HG02938 (cell line): ENCODE measurements at regions not wholly inside any gene's neighbourhood (a gene's known extent, or its start where the extent isn't known, plus 50 kb on each side); places are given as distances from the start of the nearest gene placed in this dataset.

Experiments
- ATAC-seq: cut with Tn5 transposase; IDR thresholded peaks from one replicate; pipeline ENCODE4 v1.9.1; 2021; ENCODE audit warnings: mild to moderate bottlenecking, moderate library complexity; ENCODE audit not compliant: unreplicated experiment

- no peak for ATAC-seq
Measured at GRCh38 chr20:52921340-52921739, 50.8 kb upstream of the TSHZ2 start.

- no peak for ATAC-seq
Measured at GRCh38 chr20:52918311-52918710, 53.8 kb upstream of the TSHZ2 start.

- no peak for ATAC-seq
Measured at GRCh38 chr20:52915564-52915963, 56.6 kb upstream of the TSHZ2 start.

GRCh38 chr20:52914870-52915269, 57.3 kb upstream of the TSHZ2 start:
- ATAC-seq = no peak

- no peak for ATAC-seq
Measured at GRCh38 chr20:52913650-52914387, 58.3 kb upstream of the TSHZ2 start.

- ATAC-seq = no peak
Measured at GRCh38 chr20:52905241-52905994, 66.7 kb upstream of the TSHZ2 start.

- no peak for ATAC-seq
Measured at GRCh38 chr20:52904837-52905236, 67.3 kb upstream of the TSHZ2 start.

- ATAC-seq = no peak
Measured at GRCh38 chr20:52899041-52899608, 73.0 kb upstream of the TSHZ2 start.

- ATAC-seq = no peak
Measured at GRCh38 chr20:52896348-52896747, 75.8 kb upstream of the TSHZ2 start.

- ATAC-seq = no peak
Measured at GRCh38 chr20:52895701-52896100, 76.5 kb upstream of the TSHZ2 start.

GRCh38 chr20:52895235-52895634, 76.9 kb upstream of the TSHZ2 start:
- ATAC-seq = no peak

- ATAC-seq = no peak
Measured at GRCh38 chr20:52893498-52893897, 78.7 kb upstream of the TSHZ2 start.

- ATAC-seq = no peak
Measured at GRCh38 chr20:52892023-52892422, 80.1 kb upstream of the TSHZ2 start.

- ATAC-seq = no peak
Measured at GRCh38 chr20:52890130-52890529, 82.0 kb upstream of the TSHZ2 start.

GRCh38 chr20:52889225-52889624, 82.9 kb upstream of the TSHZ2 start:
- ATAC-seq = no peak

- ATAC-seq = no peak
Measured at GRCh38 chr20:52888096-52888495, 84.1 kb upstream of the TSHZ2 start.

GRCh38 chr20:52880997-52881396, 91.2 kb upstream of the TSHZ2 start:
- ATAC-seq = no peak

- ATAC-seq = no peak
Measured at GRCh38 chr20:52880259-52880658, 91.9 kb upstream of the TSHZ2 start.

GRCh38 chr20:52874241-52874640, 97.9 kb upstream of the TSHZ2 start:
- no peak for ATAC-seq

- no peak for ATAC-seq
Measured at GRCh38 chr20:52869698-52870501, 102.3 kb upstream of the TSHZ2 start.

GRCh38 chr20:52869276-52869675, 102.9 kb upstream of the TSHZ2 start:
- no peak for ATAC-seq
